ENCODE measurements at regions not wholly inside any gene's neighbourhood (a gene's known extent, or its start where the extent isn't known, plus 50 kb on each side); places are given as distances from the start of the nearest gene placed in this dataset.

- no peak for TF ChIP-seq CTCF (IDR thresholded peaks at IDR 0.05)
- TF ChIP-seq POLR2A (IDR thresholded peaks at IDR 0.05) = no peak
- WGBS, 2 donors = 64 to 71% methylated on average over 1 of the region's 1 CpG
- Histone ChIP-seq H3K9me3 (no peaks in the 10 kb centered on the region), H3K4me1 (no peaks in the 10 kb centered on the region), H3K27me3 (no peaks in the 10 kb centered on the region), H3K27ac (no peak overlapping the region), H3K4me3 (replicated peaks in 1 of 3) (no peak overlapping the region), H3K36me3 (no peaks in the 10 kb centered on the region)
- no peak for DNase-seq
- intact Hi-C loops (cut with DNase I) = no loop called here
Measured at GRCh38 chr15:97473627-97474026, 486.9 kb upstream of the ARRDC4 start.

- H3K9me3 ChIP-seq = no peaks in the 10 kb centered on the region
- TF ChIP-seq CTCF (IDR thresholded peaks at IDR 0.05) (no peak), POLR2A (IDR thresholded peaks at IDR 0.05) (no peak)
- no peak overlapping the region for H3K27ac ChIP-seq
- H3K27me3 ChIP-seq = no peaks in the 10 kb centered on the region
- H3K36me3 ChIP-seq = no peaks in the 10 kb centered on the region
- DNase-seq = no peak
- no peaks in the 10 kb centered on the region for H3K4me1 ChIP-seq
- H3K4me3 ChIP-seq (replicated peaks in 1 of 3) = no peak overlapping the region
- intact Hi-C loops (cut with DNase I) = no loop called here
- WGBS, 2 donors = 94% methylated on average over 3 of the region's 3 CpGs
Measured at GRCh38 chr15:97479957-97480356, 480.5 kb upstream of the ARRDC4 start.

- 56 to 73% methylated on average over 3 of the region's 3 CpGs for WGBS, 2 donors
- TF ChIP-seq CTCF (IDR thresholded peaks at IDR 0.05) = no peak
- no peak for TF ChIP-seq POLR2A (IDR thresholded peaks at IDR 0.05)
- no peaks in the 10 kb centered on the region for H3K9me3 ChIP-seq
- no peaks in the 10 kb centered on the region for H3K36me3 ChIP-seq
- H3K27me3 ChIP-seq = no peaks in the 10 kb centered on the region
- no peaks in the 10 kb centered on the region for H3K4me1 ChIP-seq
- no peak overlapping the region for H3K27ac ChIP-seq
- H3K4me3 ChIP-seq (replicated peaks in 1 of 3) = no peak overlapping the region
- DNase-seq = no peak
- intact Hi-C loops (cut with DNase I) = no loop called here
Measured at GRCh38 chr15:97482521-97482920, 478.0 kb upstream of the ARRDC4 start.

GRCh38 chr15:97483232-97483631, 477.3 kb upstream of the ARRDC4 start:
- TF ChIP-seq CTCF (IDR thresholded peaks at IDR 0.05) (no peak), POLR2A (IDR thresholded peaks at IDR 0.05) (no peak)
- no peak overlapping the region for H3K4me3 ChIP-seq (replicated peaks in 1 of 3)
- H3K4me1 ChIP-seq = no peaks in the 10 kb centered on the region
- no peaks in the 10 kb centered on the region for H3K27me3 ChIP-seq
- 84 to 95% methylated on average over 21 of the region's 21 CpGs for WGBS, 2 donors
- no peaks in the 10 kb centered on the region for H3K36me3 ChIP-seq
- no peak overlapping the region for H3K27ac ChIP-seq
- intact Hi-C loops (cut with DNase I) = no loop called here
- no peaks in the 10 kb centered on the region for H3K9me3 ChIP-seq
- DNase-seq = no peak

- no peak for DNase-seq
- TF ChIP-seq CTCF (IDR thresholded peaks at IDR 0.05) (no peak), POLR2A (IDR thresholded peaks at IDR 0.05) (no peak)
- 84 to 86% methylated on average over 4 of the region's 4 CpGs for WGBS, 2 donors
- H3K27ac ChIP-seq = no peak overlapping the region
- H3K4me3 ChIP-seq (replicated peaks in 1 of 3) = no peak overlapping the region
- no peaks in the 10 kb centered on the region for H3K9me3 ChIP-seq
- H3K4me1 ChIP-seq = no peaks in the 10 kb centered on the region
- intact Hi-C loops (cut with DNase I) = no loop called here
- H3K36me3 ChIP-seq = no peaks in the 10 kb centered on the region
- no peaks in the 10 kb centered on the region for H3K27me3 ChIP-seq
Measured at GRCh38 chr15:97490429-97490828, 470.1 kb upstream of the ARRDC4 start.

All from thyroid gland (tissue), 4 donors.